Smooth muscle cell of the brain vasculature (primary cell): ENCODE measurements at regions not wholly inside any gene's neighbourhood (a gene's known extent, or its start where the extent isn't known, plus 50 kb on each side); places are given as distances from the start of the nearest gene placed in this dataset.

Source experiments
- DNase-seq: peaks from one replicate; pipeline ENCODE4 v3.0.0-alpha.2; 2012; ENCODE audit warnings: low read depth, low spot score

GRCh38 chr9:129285979-129286772 is 108.1 kb upstream of the IER5L start:
- no peak for DNase-seq

GRCh38 chr9:129285382-129285781 is 107.3 kb upstream of the IER5L start:
- no peak for DNase-seq

DNA sequence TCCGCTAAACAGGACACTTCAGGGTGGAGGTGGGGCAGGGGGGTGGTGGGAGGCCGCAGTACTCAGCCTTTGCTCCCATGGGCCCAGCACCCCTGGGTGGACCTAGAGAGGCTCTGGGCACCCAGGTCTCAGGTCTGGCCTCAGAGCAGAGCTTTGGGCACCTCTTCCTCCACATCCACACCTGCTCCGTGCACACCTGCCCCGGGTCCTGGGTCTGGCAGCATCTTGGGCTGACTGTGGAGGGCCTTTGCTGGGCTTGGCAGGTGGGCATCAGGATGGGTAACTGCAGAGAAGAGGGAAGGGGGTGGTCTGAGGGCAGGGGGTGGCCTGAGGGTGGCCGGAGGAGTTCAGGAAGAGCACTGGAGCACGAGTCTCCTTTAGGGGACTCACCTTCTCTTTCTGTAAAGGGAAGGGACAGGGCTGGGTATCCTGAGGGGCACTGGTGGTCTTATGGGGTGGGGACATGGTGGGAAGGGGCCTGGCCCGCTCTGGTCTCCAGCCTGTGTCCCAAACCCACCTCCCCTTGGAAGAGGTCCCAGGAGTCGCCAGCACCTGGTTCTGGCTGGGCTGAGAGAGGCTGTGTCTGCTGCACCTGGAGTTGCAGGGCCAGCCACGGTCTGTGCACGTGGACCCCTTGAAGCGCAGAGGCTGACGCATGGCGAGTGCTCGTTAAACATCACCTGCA is 106.7 kb upstream of the IER5L start:
- DNase-seq = no peak

GRCh38 chr9:129283705-129284606 is 105.9 kb upstream of the IER5L start:
- DNase-seq = no peak

DNA sequence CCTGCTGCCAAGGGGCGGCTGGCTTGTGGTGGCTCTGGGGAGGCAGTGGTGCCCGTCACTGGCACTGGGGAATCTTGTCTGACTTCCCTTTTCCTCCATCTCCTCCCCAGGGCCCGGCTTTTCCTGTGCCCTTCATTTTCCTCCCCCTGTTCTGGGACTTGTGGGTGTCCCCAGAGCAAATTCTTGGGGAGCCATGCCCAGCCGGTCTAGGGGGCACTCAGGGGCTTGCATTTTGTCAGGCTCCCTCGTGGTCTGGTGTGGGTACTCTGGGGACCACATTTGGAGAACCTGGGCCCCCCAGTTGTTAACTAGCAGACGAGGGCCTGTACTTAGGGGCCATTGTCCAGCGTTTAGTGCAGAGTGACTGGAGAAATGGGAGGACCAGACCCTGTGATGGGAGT is 105.2 kb upstream of the IER5L start:
- no peak for DNase-seq

DNA sequence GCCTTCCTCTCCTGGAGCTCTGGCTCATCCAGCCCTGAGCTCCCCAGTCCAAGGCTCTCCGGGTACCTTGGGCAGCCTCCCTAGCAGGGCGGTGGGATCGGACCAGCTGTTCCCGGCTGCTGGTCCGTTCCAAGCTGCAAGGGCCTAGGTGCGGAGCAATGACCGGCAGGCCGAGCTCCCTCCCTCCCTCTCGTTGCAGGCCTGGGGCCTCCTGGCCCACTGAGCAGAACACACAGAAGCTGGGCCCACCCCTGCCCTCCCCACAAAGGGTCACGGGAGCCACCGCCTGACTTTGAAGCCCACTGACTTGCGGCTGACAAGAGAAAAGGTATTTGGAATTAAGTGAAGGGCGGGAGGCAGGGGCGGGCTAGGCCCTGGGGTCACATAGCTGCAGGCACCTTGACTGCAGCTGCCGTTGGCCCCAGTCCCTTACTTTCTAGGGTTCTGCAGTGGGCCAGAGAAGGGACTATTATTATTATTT is 104.7 kb upstream of the IER5L start:
- DNase-seq = no peak

DNA sequence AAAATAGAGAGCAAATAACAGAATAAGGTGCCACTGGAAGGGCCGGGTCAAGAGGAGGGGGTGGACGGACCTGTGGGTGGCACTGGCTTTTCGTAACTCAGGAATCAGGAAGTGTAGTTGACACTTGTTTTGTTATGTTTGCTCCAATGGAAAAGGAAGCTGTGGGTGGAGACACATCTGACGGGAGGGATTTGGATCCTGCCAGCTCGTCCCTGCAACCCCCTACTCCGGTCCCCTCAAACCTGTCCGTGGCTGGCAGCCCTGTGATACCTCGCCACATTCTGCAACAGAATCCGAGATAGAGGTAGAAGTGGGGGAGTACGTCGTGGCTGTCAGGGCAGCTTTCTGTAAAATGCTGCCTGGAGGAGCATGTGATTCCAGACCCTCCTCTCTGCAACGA is 104.2 kb upstream of the IER5L start:
- DNase-seq = no peak

DNA sequence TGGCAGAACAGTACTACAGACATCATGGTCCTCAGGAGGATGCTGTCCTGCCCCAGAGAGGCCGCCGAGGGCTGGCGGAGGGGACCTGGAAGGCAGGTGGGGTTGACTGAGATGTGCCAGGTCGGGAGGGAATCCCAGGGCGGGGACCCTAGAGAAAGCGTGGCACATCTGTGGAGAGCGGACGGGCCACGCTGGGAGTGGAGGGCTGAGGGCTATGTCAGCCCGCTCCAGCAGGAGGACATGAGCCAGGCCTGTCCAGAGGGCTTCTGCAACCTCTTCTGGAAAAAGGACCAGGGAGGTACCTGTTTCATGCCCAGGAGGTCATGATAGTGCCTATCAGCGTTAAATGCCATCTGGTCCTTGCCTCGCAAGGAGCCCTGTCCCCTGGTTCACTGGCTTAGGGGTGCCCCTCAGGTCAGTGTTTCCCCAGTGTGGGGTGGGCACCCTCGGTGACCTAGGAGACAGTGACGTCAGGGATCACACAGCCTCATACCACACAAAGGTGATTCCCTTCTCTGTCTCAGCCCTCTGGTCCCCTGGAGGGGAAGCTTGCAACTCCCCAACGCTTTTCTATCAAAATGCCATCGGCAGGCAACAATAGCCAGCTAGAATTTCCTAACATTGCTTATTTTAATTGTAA is 103.6 kb upstream of the IER5L start:
- no peak for DNase-seq

DNA sequence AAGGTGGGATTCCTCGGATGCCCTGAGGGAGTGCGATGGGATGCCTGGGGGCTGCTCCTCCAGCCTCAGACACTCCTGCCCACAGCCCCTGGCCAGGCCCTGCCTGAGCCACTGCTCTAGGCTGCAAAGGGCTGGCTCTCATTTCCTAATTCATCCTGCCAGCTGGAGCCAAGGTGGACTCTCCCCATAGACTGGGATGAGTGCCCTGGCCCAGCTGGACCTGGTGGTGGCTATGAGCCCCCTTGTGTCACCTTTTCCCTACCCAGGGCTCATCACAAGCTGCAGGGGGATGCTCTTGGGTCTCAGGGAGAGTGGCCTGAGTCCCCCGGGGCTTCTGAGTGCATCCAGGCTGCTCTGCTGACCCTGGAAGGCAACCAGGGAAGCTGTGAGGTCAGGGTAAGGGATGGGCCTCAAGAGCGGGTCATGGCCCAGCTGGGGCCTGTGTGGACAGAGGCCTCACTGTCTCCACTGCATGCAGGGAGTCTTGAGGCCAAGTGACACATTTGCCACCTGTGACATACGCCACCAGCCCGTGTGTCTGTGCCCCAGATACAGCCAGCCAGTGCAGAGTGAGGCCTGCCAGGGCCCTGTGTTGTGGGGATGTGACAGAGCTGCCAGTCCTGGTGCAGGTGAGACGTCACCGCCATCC is 102.7 kb upstream of the IER5L start:
- no peak for DNase-seq

GRCh38 chr9:129280236-129280622 is 102.2 kb upstream of the IER5L start:
- no peak for DNase-seq

- no peak for DNase-seq
These were observed 100.6 kb upstream of the IER5L start for GRCh38 chr9:129278391-129279237.

GRCh38 chr9:129276486-129277230 is 98.6 kb upstream of the IER5L start:
- no peak for DNase-seq

DNA sequence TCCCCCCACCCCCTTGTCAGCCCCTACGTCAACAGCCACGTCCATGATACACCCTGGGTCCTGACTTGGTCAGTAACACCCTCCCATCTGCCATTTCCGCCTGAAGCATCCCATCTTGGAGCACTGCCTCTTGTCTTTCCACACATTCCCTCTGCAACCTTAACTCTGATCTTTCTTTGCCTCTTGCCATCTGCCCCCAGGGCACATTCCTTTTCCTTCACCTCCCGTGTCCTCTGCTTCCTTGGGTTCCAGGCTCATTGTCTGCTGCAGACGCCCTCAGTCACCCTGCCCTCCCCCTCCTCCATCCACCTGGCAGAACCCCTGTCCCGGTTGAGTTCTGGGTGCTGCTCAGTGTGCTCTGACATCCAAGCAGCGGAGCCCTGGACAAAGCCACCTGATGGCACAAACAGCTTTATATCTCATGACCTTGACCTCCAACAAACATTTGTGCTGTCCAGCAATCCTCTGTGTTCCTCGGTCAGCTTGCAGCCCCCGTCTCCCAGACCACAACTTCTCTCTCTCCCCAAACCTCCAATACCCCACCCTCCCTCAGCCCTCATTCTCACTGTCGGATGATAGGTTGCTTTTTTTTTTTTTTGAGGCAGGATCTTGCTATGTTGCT is 97.7 kb upstream of the IER5L start:
- no peak for DNase-seq

GRCh38 chr9:129273941-129274684 is 96.1 kb upstream of the IER5L start:
- DNase-seq = no peak

- no peak for DNase-seq
These were observed 95.3 kb upstream of the IER5L start for GRCh38 chr9:129273136-129273895.

DNA sequence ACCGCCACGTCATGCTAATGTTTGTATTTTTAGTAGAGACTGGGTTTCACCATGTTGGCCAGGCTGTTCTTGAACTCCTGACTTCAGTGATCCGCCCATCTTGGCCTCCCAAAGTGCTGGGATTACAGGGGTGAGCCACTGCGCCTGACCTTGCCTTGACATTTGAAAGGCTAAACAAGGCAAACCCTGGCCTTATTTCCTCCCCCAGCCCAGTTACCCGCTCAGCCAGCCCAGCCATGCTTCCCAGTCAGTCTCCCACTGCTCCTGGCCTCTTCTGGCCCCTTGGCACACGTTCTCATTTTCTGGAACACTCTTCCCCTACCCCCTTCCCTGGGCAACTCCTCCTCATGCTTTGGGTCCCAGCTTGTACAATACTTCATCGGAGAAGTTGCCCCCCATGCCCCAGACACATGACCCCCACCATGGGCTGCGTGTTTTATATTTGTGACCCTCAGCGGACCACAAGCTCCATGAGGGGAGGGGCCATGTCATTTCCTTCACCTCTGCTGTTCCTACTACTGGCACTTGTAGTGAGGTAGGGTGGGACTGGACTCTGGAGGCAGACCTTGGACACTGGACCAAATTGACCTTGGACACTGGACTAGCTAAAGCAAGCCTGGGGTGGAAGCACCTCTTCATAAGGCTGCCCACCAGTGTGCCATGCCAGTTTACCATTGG is 94.4 kb upstream of the IER5L start:
- no peak for DNase-seq

DNA sequence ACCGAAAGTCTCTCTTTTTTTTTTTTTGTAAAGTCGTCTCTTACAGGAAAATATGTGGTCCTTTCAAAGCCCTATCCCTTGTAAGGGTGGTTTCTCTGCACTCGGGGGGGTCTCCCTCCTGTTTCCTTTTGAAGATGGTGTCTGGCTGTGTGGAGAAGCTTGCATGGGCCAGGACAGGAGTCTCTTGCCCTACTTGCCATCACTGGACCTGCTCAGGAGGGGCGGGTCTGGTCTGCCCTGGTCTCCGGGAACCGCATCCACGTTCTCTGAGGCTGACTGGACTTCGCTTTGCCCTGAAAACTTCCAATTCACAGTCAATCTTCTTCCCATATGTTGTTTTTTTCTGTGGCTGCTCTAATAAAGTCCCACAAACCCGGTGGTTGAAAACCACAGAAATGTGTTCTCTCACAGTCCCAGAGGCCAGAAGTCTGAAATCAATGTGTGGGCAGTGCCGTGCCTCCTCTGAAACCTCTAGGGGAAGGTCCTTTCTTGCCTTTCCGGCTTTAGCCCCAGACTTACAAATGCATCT is 92.9 kb upstream of the IER5L start:
- peak; percentile 29 for DNase-seq
